ENCODE measurements at regions not wholly inside any gene's neighbourhood (a gene's known extent, or its start where the extent isn't known, plus 50 kb on each side); places are given as distances from the start of the nearest gene placed in this dataset.

- H3K4me1 ChIP-seq (ENCODE audit: low read depth): no peaks in the 10 kb centered on the region
- no peak overlapping the region for H3K4me3 ChIP-seq
- no peak for TF ChIP-seq CTCF (IDR thresholded peaks at IDR 0.05; ENCODE audit: low read depth, low read length)
- peaks cover 5% of the 10 kb centered on the region for H3K36me3 ChIP-seq
- no peaks in the 10 kb centered on the region for H3K27me3 ChIP-seq
- no peaks in the 10 kb centered on the region for H3K9me3 ChIP-seq (ENCODE audit: low read depth)
- H3K27ac ChIP-seq: no peak overlapping the region
- DNase-seq (ENCODE audit: low read depth in 1 of 2, low spot score in 1 of 2): no peak
Observed at GRCh38 chr17:68122587-68122986, 87.1 kb downstream of the KPNA2 start.

- no peak overlapping the region for H3K4me3 ChIP-seq
- peaks cover 4% of the 10 kb centered on the region for H3K36me3 ChIP-seq
- H3K9me3 ChIP-seq (ENCODE audit: low read depth): no peaks in the 10 kb centered on the region
- no peaks in the 10 kb centered on the region for H3K27me3 ChIP-seq
- peaks cover 17% of the 10 kb centered on the region for H3K4me1 ChIP-seq (ENCODE audit: low read depth)
- TF ChIP-seq CTCF (IDR thresholded peaks at IDR 0.05; ENCODE audit: low read depth, low read length): no peak
- H3K27ac ChIP-seq: no peak overlapping the region
- peak in 1 of 2 donors; percentile 22 for DNase-seq (ENCODE audit: low read depth in 1 of 2, low spot score in 1 of 2)
Observed at GRCh38 chr17:68125111-68125870, 89.8 kb downstream of the KPNA2 start.

GRCh38 chr17:68127914-68128313 is 92.4 kb downstream of the KPNA2 start:
- H3K9me3 ChIP-seq (ENCODE audit: low read depth): no peaks in the 10 kb centered on the region
- H3K4me3 ChIP-seq: no peak overlapping the region
- TF ChIP-seq CTCF (IDR thresholded peaks at IDR 0.05; ENCODE audit: low read depth, low read length): no peak
- peaks cover 3% of the 10 kb centered on the region for H3K36me3 ChIP-seq
- H3K27ac ChIP-seq: no peak overlapping the region
- H3K27me3 ChIP-seq: no peaks in the 10 kb centered on the region
- no peak for DNase-seq (ENCODE audit: low read depth in 1 of 2, low spot score in 1 of 2)
- peaks cover 20% of the 10 kb centered on the region for H3K4me1 ChIP-seq (ENCODE audit: low read depth)

GRCh38 chr17:68131456-68131855 is 95.9 kb downstream of the KPNA2 start:
- Histone ChIP-seq H3K36me3 (no peaks in the 10 kb centered on the region), H3K4me1 (ENCODE audit: low read depth) (peaks cover 20% of the 10 kb centered on the region), H3K27me3 (no peaks in the 10 kb centered on the region), H3K9me3 (ENCODE audit: low read depth) (no peaks in the 10 kb centered on the region), H3K4me3 (no peak overlapping the region), H3K27ac (no peak overlapping the region)
- TF ChIP-seq CTCF (IDR thresholded peaks at IDR 0.05; ENCODE audit: low read depth, low read length): no peak
- DNase-seq (ENCODE audit: low read depth in 1 of 2, low spot score in 1 of 2): no peak

GRCh38 chr17:68133346-68134045 is 98.0 kb downstream of the KPNA2 start:
- Histone ChIP-seq H3K9me3 (ENCODE audit: low read depth) (no peaks in the 10 kb centered on the region), H3K4me3 (no peak overlapping the region), H3K27me3 (no peaks in the 10 kb centered on the region), H3K27ac (no peak overlapping the region), H3K4me1 (ENCODE audit: low read depth) (peaks cover 16% of the 10 kb centered on the region), H3K36me3 (no peaks in the 10 kb centered on the region)
- TF ChIP-seq CTCF (IDR thresholded peaks at IDR 0.05; ENCODE audit: low read depth, low read length): no peak
- no peak for DNase-seq (ENCODE audit: low read depth in 1 of 2, low spot score in 1 of 2)
